HG02759 (cell line): ENCODE measurements at regions not wholly inside any gene's neighbourhood (a gene's known extent, or its start where the extent isn't known, plus 50 kb on each side); places are given as distances from the start of the nearest gene placed in this dataset.

ENCODE experiments used
- ATAC-seq: cut with Tn5 transposase; IDR thresholded peaks from one replicate; pipeline ENCODE4 v1.9.1; 2021; ENCODE audit warnings: mild to moderate bottlenecking, moderate library complexity; ENCODE audit not compliant: unreplicated experiment

DNA sequence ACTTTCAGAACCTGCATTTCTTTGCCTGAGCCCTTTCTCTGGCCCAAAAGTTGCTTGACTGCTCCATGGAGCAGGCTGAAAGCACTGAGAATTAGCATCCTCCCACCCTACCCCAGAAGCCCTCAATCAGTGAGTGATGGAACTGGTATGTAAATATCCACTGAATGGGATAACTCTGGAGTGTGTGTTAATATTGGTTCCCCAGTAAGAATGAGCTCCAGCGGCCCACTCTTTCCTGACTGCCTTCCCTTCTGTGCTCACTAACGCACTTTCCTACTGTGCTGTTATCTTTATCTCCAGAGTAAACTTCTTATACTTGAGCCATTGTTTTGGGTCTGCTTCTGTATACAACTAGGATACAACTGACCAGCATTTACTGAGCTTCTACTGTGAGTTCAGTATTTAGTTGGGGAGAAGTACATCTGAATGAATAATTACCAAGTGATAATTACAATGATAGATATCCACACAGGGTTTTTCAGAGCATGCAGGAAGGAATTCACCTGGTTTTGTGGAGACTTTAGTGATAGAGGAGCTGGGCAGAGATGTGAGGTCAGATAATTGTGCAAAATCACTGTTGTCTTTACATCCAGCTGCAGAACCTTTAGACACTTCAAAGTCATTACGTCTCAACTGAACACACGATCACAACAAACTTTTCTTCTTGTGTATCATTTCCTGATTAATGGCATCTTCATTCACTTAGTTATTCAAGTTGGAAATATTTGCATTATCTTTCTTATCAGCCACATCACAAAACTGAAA, 149.2 kb upstream of the BTG1 start:
- no peak for ATAC-seq

DNA sequence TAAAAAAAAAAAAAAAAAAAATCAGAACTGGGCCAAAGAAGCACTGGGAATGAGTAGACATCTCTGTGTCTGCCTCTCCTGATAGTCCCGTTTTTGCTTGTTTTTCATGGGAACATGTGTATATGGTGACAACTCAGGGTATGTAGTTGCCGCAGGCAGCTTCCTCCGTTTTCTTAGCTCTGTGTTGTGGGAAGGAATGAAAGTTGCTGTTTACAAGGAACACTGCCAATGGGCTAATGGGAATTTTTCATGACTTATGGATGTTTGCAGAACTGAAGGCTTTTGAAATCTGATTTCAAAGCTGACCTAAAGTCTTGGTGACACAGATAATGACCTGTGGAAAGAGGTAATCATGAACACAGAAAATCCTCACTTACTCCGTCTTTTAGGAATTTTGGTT, 146.4 kb upstream of the BTG1 start:
- no peak for ATAC-seq

DNA sequence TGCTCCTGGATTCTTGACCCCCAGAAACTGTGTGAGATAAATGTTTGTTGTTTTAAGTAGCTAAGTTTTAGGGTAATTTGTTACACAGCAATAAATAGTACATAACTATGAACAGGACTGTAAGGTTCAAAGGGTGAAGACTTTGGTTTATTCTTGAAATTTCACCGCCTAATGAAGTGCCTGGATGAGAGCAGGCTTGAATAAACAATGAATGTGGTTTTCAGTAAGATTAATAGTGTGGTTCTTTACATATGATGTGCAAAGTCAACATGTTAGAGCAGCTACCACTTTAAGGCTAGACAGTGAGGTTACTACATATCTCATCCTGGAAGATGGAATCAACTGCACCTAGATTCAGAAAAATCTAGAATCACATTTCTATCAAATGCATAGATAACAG, 145.2 kb upstream of the BTG1 start:
- no peak for ATAC-seq

DNA sequence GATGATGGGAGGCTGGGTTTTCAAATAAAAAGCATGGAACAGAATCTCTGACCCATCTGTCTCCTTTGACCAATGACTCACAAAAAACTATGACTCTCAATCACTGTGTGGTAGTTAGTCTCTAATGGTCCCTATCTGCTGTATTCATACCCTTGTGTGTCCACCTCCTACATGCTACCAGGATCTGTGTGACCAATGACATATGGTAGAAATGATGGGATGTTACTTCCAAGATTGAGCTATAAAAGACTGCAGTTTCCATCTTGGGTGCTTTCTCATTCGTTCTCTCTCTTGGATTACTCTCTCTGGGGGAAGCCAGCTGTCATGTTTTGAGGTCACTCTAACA, 144.7 kb upstream of the BTG1 start:
- ATAC-seq: no peak

DNA sequence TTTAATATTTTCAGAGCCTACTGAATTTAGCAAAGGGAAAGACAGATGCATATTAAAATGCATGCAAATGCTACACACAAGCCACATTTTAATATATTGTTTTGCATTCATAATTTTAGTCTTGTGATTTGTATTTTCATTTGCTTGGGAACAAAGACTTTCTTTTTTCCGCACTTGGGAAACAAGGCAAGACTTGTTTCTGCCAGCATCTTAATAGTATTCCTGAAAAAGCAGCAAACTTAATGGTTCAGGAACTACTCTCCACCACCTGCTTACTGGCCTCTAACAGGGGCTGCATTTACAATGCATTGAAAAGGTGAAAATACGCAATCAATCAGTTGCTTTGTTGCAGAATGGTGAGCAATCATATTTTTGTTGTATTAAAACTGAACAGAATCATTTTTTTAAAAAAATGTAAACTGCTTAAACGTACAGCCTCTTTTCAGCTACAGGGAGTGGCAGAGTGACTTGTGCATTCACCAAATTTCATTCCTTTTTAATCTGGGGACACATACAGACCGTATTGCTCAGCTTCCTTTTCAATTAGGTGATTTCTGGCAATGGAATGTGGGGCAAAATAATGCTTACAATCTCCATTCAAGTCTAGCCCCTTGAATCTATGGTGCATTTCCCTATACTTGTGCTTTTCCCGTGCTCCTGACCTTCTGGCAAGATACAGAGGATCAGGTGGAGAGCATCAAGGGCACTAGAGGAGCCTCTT, 144.1 kb upstream of the BTG1 start:
- ATAC-seq: no peak

DNA sequence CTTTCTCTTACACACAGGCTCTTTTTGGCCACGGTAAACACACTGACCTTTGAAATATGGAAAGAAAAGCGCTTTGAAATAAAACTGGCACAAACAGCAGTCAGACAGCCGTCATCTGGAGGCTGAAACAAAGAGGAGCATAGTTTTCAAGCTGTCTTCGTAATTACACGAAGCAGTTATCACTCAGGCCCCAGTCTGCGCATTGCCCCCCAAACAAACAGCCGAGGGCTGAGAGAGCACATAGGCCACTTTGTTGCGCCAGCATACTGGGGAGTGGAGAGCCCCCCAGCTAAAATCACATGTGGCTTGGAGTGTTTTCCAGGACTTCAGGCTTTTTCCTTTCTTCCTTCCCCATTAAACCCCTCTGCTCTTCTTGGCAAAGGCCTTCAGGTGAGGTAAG, 142.9 kb upstream of the BTG1 start:
- no peak for ATAC-seq

DNA sequence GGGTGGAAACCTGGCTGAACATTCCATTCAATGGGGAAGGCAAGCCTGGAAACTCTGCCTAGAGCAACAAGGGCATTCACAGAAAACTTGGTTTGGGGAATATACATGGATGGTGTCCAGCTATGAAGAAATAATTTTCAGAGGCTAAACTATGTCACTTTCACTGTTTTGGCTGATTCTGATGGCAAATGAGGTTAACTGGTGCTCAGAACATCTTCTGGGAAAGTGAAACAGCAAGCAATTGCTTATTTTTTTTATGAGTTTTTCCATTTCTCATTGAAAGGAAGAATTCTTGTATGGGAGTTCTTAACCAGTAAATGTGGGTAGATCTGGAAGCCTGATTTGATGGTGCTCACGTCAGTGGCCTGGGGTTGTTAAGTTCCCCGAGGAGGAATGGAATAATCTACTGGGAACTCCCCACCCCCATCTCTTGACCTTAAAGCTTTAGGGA, 132.8 kb upstream of the BTG1 start:
- ATAC-seq: no peak

DNA sequence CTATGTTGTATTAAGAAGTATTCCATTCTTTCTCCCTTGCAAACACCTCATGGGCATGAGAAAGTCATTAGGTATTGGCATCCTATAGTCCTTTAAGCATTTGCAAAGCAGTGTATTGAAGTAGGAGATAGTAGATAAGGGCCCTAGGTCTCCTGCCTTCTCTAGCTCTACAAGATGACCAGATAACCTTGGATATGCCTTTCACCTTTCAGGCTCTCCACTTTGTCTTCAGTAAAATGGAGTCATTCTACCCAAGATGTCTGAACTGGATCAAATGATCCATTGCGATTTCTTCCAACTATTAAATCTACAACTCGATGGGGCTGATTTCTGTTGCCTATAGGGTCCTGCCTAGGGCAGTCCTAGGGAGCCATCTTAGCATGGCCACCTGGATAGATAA, 132.1 kb upstream of the BTG1 start:
- no peak for ATAC-seq

DNA sequence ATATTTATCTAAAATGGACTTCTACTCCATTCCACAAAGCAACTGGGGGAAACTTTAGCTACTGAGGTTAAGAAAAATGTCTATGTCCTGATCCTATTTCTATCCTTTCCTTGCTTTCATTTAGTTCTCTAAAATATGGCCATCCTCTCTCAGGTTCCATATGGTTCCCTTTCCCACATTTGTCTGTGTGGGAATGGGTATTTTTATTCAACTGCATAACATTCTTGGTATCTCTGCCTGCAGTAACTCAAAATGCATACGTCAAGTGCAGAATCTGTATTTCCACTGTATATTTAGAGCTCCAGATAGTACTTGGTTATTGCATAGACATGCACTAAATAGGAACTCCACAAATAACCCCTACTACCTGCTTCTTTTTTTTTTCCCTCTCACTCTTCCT, 130.6 kb upstream of the BTG1 start:
- no peak for ATAC-seq

DNA sequence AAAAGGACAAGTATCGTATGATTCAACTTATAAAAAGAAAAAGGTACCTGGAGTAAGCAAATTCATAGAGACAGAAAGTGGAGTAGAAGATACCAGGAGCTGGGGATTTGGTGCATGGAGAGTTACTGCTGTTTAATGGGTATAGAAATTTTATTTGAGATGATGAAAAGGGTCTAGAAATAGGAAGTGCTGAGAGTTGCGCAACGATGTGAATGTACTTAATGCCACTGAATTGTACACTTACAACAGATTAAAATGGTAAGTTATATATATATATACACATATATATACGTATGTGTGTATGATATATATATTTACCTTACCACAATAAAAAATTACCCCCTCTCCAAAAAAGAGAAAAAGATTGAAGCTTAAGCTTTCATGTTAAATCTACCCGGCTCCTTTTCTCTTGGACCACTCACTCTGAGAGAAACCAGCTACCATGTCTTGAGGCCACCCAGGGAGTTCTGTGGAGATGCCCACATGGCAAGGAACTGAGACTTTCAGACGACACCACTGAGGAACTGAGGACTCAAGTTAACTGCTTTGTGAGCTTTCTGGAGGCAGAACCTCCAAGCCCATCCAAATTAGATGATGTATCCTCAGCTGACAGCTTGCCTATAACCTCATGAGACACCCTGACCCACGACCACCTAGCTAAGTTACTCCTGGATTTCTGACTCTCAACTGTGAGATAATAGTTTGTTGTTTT, 130.0 kb upstream of the BTG1 start:
- ATAC-seq: no peak

DNA sequence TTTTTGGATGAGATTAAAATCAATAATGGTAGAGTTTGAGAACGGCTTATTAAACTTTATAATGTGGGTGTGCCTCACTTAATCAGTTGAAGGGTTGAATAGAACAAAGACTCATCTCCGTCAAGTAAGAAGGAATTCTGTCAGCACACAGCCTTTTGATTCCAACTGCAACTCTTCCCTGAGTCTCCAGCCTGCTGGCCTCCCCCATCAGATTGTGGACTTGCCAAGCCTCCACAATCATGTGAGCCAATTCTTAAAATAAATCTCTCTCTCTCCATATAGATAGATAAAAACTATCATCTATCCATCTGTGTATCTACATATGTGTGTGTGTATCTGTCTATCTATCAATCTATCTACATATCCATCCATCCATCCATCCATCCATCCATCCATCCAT, 127.4 kb upstream of the BTG1 start:
- ATAC-seq: no peak

DNA sequence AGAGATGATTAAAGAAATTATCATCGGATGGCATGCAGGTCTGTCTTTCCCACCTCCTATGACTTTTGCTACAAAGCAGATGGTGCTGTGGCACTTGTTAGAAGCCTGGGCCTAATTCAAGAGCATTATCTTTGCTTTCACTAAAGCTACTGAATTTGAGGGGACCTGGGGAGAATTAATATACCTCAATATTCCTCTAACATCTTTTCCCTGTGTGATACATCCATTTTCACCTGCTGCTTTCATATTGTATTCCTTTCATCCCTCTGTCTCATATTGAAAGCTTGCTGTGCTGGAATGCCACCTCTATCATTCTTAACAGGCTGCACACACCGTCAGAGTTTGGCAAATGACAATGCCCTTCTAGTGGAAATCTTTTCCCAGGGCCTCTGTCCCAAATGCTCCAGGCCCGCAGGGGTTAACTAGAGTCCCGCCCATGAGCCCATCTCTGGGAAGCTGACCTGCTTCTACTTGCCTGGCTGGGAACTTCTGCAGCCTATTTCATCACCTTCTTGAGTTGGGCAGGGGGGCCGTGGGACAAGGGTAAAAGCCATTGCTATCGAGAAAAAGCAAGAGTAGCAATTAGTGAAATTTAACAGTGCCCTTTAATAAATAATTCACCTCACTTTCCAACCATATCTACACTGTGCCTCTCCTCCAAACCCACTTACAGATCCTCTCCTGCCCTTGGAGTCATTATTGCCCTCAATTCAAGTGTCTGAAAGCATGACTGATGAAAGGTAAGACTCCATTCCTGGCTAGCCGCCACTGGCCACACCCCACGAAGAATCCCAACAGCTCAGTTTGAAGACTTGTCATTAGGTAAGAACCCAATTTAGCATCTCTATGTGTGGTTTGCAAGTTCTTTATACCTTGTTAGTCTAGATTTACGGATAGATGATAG, 126.7 kb upstream of the BTG1 start:
- ATAC-seq: no peak

DNA sequence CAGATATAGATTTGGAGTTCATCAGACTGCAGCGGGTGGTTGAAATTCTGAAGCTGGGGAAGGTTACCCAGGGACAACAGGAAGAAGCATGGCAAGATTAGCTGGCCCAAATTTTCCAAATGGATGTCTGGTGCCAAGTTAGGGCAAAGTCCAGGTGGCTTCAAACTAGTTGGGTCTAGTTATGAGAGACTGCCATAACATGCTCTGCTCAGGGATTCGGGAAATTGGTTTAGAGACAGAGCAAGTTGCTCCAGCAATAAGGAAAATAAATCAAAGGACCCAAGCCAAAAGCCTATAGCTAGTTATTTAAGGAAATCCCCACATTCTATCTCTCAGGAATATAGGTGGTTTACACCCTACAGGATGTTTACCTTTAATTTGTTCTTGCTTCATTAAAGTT, 125.7 kb upstream of the BTG1 start:
- no peak for ATAC-seq

DNA sequence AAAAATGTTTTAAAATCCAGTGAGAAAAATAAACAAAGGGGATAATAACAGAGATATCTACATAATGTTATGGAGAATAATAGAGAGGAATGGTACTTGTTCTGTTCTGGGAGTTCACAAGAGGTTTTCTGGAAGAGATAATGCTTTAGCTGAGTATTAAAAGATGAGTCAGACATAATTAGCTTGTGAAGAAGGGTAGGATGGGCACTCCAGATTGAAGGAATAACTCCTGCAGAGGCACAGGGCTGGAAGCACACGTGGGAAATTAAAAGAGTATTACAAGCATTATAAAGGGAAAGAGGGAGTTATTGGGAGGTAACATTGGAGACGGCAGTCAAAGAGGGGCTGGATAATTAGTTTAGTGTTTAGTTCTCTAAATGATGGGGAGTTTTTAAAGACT, 124.9 kb upstream of the BTG1 start:
- no peak for ATAC-seq

DNA sequence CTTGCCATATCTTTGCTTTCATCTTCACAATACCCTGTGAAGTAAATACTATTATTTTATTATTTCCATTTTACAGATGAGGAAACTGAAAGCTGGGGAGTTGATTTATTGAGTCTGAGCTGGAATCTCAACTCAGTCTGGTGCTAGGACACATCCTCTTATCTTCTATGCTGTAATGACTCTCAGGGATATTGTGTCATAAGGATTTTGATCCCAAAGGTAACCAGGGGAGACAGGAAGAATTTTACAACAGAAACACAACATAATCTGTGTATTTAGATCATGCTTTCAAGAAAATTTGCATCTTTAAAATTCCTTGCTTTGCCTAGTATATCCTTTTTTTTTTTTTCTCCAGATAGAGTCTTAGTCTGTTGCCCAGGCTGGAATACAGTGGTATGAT, 123.3 kb upstream of the BTG1 start:
- no peak for ATAC-seq

DNA sequence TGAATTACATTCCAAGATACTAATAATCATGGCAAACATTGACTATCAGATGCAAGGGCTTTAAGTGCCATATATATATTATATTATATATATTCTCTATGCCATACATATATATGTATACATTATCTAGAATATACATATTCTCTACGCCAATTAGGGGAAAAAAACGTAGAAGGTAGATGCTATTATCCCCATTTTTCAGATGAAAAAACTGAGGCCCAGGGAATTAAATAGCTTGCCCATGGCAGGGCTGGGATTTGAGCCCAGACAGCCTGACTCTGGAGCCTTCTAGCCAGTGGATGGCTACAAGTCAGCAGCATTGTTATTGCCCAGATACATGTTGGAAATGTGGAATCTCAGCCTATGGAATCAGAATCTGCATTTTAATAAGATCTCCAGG, 116.0 kb upstream of the BTG1 start:
- no peak for ATAC-seq

DNA sequence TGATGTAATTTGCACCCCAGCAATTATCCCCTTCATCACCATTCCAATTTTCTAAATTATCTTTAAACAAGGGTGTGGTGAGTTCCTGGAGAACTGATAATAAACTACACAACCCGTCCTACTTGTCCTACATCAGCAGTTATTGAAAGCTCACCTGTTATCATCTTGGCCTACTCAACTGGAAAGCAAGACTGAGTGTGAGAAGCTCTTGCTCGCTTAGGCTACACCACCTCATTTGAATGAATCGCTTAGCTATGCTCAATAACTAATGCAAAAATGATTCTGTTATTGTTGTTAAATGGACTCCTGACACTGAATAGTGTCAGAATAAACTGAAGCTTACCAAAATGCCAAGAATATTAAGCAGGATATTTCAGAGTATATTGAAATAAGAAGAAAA, 115.4 kb upstream of the BTG1 start:
- ATAC-seq: no peak

DNA sequence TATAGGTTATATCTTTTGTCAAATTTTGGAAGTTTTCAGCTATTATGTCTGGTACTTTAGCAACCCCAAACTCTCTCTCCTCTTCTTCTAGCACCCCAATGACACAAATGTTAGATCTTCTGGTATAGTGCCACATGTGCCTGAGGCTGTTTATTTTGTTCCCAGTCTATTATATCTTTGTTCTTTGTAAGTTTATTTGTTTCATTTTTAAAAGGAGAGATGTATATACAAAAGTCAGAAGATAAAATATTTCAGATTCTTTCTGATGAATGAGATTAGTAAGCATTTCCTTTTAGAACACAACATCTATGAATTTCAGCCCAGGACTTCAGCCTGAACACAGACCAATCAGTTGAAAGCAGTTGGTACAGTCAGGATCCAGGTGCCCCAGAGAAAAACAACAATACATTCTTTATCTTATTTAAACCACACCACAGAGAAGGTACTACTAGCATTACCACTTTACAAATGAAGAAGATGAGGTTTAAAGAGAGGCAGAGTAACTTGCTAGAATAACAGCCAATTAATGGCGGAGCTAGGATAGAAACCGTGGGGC, 114.1 kb upstream of the BTG1 start:
- ATAC-seq: no peak

DNA sequence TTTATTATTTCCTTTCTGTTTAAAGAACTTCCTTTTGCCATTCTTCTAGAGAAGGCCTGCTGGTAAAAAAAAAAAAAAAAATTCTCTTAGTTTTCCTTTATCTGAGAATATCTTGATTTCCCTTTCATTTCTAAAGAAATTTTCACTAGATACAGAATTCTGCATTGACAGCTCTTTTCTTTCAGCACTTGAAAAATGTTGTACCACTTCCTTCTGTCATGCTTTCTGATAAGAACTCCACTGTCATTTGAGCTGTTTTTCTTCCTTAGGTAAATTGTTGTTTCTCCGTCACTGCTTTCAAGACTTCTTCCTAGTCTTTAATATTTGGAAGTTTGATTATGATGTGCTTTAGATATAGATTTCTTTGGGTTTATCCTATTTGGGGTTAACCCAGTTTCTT, 113.6 kb upstream of the BTG1 start:
- ATAC-seq: no peak

DNA sequence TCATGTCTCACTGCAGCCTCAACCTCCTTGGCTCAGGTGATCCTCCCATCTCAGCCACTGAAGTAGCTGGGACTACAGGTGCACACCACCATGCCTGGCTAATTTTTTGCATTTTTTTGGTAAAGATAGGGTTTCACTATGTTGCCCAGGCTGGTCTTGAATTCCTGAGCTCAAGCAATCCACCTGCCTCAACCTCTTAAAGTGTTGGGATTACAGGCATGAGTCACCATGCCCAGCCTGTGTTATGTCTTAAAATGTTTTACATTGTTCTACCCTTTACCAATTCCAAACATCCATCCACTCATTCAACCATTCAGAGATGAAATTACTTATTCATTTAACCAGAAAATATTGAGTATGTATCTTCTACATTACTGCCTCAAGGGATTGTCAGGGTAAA, 111.6 kb upstream of the BTG1 start:
- ATAC-seq: no peak

DNA sequence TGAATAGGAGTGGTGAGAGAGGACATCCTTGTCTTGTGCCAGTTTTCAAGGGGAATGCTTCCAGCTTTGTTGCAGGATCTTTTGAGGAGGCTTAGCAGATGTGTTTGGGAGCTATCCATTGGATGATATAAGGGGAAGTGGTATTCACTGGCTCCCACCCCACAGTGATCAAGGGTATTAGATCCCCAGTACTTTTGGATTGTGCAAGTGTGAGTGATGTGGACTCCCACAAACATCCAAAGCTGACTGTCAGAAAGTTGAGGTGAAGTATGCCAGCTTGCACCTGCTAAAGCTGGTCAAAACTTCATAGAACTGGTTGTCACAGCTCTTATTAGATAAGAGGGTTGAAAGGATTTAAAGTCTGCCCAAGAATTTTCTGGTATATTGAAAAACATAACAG, 110.1 kb upstream of the BTG1 start:
- no peak for ATAC-seq
